Neural cell (in vitro differentiated cells): ENCODE measurements at regions not wholly inside any gene's neighbourhood (a gene's known extent, or its start where the extent isn't known, plus 50 kb on each side); places are given as distances from the start of the nearest gene placed in this dataset.

Experiments used
- POLR2AphosphoS5 ChIP-seq: IDR thresholded peaks from 2 replicates; pipeline ENCODE4 v1.6.1; 2012
- TF ChIP-seq, protein P1 (sequence below): fragments of 450-650 bp; IDR thresholded peaks from 2 replicates; pipeline ENCODE4 v1.5.1; 2014; ENCODE audit warnings: antibody characterized with exemption, mild to moderate bottlenecking, moderate library complexity; ENCODE audit not compliant: poor library complexity, severe bottlenecking

DNA sequence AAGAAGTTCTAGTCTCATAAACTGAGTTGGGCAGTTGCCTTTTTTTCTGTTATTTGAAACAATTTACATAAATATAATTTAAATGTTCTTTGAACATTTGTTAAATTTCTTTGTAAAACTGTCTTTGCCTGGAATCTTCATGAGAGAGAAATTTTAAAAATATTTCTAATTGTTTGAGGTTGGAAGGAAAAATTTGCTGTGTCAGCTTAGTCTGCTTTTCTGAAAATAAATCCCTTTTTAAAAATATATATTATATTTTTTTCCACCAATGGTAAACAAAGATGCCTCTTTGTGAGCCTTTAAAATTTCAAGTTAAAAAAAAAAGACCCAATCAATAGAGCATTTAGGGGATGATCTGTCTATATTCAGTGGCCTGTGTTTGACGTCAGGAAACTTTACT lies 542.7 kb downstream of the KIF4B start:
- TF ChIP-seq, protein P1, sequence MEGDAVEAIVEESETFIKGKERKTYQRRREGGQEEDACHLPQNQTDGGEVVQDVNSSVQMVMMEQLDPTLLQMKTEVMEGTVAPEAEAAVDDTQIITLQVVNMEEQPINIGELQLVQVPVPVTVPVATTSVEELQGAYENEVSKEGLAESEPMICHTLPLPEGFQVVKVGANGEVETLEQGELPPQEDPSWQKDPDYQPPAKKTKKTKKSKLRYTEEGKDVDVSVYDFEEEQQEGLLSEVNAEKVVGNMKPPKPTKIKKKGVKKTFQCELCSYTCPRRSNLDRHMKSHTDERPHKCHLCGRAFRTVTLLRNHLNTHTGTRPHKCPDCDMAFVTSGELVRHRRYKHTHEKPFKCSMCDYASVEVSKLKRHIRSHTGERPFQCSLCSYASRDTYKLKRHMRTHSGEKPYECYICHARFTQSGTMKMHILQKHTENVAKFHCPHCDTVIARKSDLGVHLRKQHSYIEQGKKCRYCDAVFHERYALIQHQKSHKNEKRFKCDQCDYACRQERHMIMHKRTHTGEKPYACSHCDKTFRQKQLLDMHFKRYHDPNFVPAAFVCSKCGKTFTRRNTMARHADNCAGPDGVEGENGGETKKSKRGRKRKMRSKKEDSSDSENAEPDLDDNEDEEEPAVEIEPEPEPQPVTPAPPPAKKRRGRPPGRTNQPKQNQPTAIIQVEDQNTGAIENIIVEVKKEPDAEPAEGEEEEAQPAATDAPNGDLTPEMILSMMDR, result no peak
- no peak for TF ChIP-seq POLR2AphosphoS5
